LoVo (cell line): ENCODE measurements at regions not wholly inside any gene's neighbourhood (a gene's known extent, or its start where the extent isn't known, plus 50 kb on each side); places are given as distances from the start of the nearest gene placed in this dataset.
"Not testable (repeated sequence)": the region's sequence is repeated elsewhere in the genome, so short reads cannot be mapped to it uniquely, and the experiment has no call there.

ENCODE experiments used
- DNase-seq: peaks from one replicate; pipeline ENCODE4 v3.0.0-alpha.2; 2016; ENCODE audit warnings: low spot score

DNA sequence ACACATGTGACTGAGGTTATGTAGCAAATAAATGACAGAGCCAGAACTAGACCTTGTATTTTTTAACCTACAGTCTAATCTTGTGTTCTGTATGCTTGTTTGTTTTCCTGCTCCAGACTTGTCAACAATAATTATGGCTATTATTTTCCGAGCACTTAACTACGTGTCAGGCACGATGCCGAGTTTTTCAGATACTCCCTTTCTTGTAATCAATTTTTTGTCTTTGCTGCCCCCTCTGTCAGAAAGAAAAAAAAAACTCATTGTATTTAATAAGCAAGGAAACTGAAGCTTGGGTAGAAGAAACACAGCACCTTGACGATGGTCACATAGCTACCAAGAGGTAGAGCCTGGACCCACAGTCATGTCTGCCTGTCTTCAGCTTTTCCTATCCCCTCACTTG, 95.7 kb upstream of the TRIM77 start:
- DNase-seq = not testable (repeated sequence)

DNA sequence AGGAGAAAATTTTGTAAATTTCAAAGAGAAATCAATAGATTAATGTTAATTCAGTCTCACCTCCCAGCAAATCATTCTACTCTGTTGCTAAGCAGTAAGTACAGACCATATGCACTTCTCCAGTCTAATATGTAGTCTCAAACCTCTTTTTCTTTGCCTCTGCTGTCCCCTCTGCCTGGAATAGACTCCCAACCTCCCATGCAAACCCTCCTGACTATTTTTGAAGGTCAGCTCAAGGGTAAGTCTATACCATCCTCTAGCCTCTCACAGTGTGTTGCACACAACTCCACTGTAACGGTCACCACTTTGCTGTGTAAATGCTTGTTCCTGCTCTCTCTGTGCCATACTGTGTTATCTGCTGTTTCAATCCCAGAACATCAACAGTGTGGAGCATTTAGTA, 94.5 kb upstream of the TRIM77 start:
- DNase-seq = not testable (repeated sequence)

DNA sequence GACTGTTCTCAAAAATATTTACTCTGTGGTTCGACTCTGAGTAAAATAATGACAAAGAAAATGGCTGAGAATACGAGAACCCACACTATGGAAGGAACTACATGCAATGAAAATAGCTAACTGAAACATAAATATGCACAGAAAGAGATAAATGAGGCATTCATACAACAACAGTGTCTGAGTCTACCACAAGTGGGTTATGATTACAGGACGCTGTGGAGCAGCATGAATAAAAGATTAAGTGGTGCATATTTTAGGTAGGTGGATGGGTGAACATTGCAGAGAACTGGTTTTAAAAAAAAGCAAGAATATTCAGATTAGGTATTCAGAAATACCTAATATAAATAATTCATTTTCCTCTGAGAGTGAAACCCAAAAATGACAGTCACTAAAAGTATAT, 93.9 kb upstream of the TRIM77 start:
- not testable (repeated sequence) for DNase-seq

DNA sequence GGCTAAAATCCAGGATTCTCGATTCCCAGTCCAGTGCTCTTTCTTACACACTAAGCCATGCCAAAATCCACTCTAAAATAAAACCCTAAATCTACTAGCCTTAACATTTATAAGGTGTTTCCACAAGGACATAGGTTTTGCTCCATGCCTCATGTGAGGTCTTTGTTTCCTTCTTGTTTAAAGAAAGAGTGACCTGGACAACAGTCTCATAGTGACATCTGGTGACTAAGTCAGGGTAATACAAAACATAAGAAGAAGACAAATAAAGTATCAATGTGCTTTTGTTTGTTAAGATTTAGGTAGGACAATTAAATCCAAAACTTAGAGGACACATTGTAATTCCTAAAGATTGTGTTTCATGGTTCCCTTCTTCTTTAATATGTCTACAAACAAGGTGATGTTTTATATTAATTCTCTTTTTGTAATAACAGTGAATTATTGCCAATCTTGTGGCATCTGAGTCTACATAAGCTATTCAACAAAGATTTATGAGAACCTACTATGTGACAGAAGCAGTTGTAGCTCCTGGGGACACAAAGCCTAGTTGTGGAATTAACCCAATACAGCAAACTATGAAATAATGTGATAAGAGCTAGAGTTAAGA, 93.0 kb upstream of the TRIM77 start:
- not testable (repeated sequence) for DNase-seq

DNA sequence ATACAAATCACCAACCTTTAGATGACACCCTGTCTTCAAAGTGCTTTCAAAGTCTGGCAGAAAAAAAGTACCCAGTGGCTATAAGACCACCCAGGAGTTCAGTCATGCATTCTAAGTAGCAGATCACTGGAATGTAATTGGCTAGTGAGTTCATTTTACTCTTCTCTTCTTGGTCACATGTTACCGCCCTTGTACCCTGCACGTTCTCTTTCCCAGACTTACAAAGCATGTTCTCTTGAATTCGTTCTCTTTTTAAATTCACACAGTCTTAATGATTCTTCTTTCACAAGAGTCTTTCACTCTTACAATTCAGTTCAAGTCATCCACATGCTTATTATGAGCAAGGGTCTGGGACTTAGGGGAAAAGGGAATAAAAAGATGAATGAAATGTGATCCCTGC, 89.4 kb upstream of the TRIM77 start:
- DNase-seq = not testable (repeated sequence)

DNA sequence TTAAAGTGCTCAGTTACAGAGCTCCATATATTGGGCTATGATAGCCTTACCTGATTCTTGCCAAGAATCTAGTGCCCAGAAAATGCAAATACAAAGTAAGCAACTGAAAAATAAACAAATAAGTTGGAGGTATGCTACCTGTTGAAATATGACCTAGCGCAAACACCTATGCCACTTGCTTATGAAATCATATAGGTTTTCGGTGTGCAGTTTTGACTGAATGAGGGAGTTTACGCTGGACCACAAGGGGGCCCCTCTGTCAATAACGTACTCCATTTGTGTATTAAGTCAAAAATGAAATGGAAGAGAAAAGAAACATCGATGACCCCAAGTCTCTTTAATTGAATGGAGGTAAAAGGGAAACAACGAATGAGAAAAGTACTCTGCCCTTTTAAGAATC, 84.9 kb upstream of the TRIM77 start:
- no peak for DNase-seq

DNA sequence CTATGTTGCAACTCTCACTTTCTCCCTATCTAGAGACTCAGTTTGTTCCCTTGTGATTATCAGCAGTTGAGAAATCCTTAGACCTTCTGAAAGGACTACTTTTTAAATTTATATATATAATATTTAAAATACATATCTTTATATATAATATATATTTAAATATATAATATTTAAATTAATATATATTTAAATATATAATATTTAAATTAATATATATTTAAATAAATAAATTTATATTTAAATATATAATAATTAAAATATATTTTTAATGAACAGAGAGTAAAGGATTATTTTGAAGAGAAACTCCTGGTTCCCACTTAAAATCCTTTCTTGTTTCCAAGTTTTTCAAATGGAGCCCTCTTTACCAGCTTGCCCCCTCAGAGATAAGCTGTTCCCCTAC, 83.7 kb upstream of the TRIM77 start:
- DNase-seq = no peak

DNA sequence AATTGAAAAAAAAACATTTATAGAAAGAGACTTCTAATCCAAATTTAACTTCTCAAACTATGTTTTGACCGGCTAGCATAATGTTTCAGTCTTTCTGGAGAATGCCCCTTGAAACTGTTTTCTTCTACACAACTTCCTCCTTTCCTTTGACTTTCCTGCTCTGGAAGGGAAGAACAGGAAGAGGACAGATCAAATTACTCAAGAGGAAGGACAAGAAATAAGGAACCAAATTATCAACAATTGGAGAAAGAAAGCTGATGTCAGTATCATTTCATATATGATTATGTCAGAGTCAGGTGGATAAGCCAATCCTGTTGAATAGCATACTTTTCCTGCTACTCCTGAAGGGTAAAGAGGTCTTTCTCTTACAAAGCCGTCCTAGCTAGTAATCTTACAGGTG, 83.2 kb upstream of the TRIM77 start:
- not testable (repeated sequence) for DNase-seq

DNA sequence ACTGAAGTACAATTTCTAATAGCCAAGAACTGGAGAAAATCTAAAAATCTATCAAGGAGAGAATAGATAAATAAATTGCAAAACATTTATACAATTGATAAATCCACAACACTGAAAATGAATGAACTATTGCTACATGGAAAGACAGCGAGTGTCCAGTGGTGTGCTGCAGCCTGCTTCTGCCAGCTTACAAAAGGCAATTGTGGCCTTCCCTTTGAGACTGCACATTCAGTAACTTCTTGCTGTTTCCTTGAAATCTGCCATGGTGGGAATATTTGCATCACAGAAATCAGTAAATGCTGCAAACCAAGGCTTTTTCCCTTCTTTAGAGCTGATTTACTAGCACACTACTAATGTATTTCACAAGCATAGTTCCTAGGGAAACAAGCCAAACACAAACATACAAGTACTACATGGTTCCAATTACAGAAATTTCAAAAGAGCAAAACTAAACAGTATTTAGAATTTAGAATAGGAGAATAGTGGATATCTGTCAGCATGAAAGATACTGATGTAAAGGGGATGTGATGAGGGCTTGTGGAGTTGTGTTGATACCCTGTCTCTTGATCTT, 76.9 kb upstream of the TRIM77 start:
- DNase-seq = no peak

DNA sequence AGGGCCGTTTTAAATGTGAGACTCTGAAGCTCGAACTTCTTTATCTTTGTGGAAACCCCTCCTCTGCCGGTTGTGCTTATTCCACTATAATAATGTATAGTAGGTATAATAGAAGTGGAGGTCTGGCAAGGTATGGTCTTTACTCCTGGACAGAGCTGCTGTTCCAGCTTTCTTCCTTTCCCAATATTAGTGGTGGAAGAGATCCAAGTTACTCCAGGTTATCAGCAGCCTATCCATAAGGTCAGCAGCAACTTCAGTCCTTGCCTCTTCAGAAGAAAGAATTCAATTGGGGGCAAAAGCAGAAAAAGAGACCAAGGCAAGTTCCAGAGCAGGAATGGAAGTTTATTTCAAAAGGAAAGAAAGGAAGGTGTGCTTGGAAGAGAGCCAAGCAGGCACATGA, 69.3 kb upstream of the TRIM77 start:
- not testable (repeated sequence) for DNase-seq

DNA sequence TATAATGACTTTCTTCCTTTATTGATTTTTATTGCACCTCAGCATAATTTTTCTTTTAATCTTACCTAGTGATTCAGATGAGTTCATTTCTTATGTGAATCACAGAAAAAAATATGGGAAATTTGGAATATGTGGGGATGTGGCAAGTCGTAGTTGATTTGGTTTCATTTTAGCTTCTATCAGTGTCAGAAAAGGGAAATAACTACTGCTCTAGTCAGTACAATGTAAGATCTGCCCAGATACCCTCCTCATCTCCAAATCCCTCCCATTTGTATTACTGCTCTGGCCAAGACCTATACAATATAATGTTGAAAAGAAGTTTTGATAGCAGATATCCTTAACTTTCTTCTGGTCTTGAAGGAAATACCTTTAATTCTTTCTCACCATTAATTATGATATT, 61.9 kb upstream of the TRIM77 start:
- DNase-seq = not testable (repeated sequence)

DNA sequence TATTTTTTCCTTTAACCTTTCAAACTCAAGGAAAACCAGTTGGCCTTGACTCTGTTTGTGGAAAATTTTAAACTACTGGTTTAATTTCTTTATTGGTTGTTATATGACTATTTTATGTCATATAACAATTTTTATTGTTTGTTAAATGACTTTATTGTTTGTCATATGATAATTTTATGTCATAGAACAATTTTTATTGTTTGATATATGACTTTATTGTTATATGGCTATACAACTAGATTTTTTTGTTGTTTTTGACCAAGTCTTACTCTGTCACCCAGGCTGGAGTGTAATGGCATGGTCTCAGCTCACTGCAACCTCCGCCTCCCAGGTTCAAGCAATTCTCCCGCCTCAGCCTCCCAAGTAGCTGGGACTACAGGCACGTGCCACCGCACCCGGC, 61.1 kb upstream of the TRIM77 start:
- not testable (repeated sequence) for DNase-seq

DNA sequence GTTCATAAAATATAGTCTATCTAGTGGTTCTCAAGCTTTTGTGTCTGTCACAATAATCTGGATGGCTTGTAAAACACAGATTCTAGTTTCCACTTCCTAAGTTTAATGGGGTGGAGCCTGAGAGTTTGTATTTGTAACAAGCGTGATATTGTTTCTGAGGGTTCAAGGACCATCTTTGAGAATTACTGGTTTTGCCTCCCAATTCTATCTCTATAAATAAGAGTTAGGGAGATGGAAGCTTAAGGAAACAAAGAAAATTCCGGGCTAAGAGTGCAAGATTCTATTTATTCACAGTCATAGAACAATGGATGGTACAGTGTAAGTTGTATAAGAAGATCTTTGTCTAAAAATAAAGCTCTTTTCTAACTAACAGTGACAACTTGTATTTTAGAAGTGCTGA, 55.4 kb upstream of the TRIM77 start:
- DNase-seq = not testable (repeated sequence)

DNA sequence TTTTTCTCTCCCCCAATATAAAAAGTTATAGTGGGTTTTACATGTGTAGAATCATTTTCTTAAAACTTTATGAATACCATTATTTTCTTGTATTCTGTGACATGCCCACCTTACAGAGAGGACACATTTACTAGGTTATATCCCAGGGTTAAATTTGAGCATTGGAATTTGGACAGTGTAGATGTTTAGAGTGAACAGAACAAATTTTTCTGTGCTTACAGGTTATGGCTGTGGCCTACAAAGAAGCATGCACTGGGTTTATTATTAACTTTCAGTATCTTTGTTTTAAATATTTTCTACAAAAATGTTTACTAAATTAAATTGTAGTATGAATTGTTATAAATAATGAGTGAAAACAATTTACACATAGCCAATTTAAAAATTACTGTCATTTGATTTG, 51.3 kb upstream of the TRIM77 start:
- DNase-seq = not testable (repeated sequence)

DNA sequence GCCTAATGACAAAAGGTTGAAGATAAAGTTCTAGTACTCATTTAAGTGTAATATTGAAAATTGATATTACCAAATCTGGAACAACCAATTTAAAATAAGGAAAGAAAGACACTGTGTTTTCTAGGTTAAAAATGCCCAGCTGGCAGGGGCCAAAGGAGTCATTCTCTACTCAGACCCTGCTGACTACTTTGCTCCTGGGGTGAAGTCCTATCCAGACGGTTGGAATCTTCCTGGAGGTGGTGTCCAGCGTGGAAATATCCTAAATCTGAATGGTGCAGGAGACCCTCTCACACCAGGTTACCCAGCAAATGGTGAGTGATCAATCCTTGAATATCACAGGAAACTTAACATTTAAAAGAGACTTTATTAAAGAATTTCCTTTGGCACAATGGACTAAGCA, 50.7 kb upstream of the TRIM77 start:
- not testable (repeated sequence) for DNase-seq

DNA sequence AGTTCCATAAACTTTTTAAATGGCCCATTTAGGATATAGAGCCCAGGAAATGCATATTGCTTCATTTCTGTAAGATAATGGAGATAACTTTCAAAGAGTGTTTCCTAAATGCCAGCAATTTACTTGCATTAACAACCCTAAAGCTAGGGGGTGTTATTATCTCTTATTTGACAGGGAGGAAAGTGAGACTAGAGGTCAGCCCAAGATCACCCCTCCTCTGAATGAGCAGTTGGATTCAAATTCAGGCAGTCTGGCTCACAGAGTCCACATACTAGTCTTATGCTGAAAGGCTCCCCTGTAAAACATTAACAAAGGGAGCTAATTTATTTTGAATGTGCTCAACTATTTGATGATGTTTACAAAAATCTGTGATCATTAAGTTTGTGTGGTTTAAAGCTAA, 49.9 kb upstream of the TRIM77 start:
- DNase-seq = no peak
